ENCODE measurements at regions not wholly inside any gene's neighbourhood (a gene's known extent, or its start where the extent isn't known, plus 50 kb on each side); places are given as distances from the start of the nearest gene placed in this dataset.
"Not testable (repeated sequence)": the region's sequence is repeated elsewhere in the genome, so short reads cannot be mapped to it uniquely, and the experiment has no call there.

DNA sequence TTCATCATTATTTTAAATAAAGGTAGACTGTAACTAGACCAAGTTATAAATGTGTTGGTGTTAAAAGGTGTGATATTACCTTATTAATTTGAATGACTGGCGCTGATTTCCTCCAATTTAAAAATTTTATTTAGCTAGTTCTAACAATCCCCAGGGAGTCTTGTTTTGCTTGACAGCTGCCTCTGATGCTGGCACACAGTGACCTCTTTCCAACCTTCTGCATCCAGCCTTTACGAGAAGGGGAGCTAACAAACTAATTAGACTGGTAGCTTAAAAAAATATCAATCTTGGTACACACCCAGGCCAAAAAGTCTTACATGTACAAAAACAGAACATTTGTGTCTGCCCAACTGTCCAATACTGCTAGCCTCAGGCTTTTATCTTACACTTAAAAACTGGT lies 51.8 kb upstream of the ENPEP start:
- no peaks in the 10 kb centered on the region for H3K4me1 ChIP-seq (ENCODE audit: insufficient read depth, insufficient read length)
- no peak overlapping the region for H3K9ac ChIP-seq (ENCODE audit: insufficient read length, low read depth)
- H3K4me3 ChIP-seq (ENCODE audit: insufficient read length, low read depth), result no peak overlapping the region
- no peak for DNase-seq (ENCODE audit: low read depth, low spot score)
- no peaks in the 10 kb centered on the region for H3K27me3 ChIP-seq (ENCODE audit: insufficient read depth, insufficient read length)
- no peaks in the 10 kb centered on the region for H3K36me3 ChIP-seq (ENCODE audit: insufficient read depth, insufficient read length, low read length)
- no peak for TF ChIP-seq YY1 (IDR thresholded peaks at IDR 0.05; ENCODE audit: insufficient read depth, insufficient read length)
- no peak for TF ChIP-seq ZNF274 (IDR thresholded peaks at IDR 0.05; ENCODE audit: low read depth, low read length)
- TF ChIP-seq SUZ12 (IDR thresholded peaks at IDR 0.05; ENCODE audit: extremely low read depth, insufficient read depth, insufficient read length), result no peak
- no peaks in the 10 kb centered on the region for H3K9me3 ChIP-seq (ENCODE audit: insufficient read depth, low read length)

DNA sequence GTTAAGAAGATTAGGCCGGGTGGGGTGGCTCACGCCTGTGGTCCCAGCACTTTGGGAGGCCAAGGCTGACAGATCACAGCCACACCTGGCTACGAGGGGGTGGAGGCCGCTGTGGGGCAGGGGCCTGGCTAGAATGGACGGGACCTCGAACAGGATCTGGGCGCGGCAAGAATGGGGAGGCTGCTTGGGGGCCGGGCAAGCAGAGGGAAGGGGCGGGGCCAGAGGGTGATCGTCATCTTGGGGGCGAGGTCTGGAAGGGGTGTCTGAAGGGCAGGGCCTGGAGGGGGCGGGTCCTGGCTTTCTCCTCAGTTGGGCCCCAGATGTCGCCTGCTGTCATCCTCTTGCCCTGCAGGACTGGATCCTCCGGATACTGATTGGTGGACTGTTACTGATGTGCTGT lies 57.3 kb upstream of the ENPEP start:
- no peak for TF ChIP-seq SUZ12 (IDR thresholded peaks at IDR 0.05; ENCODE audit: extremely low read depth, insufficient read depth, insufficient read length)
- no peak for TF ChIP-seq ZNF274 (IDR thresholded peaks at IDR 0.05; ENCODE audit: low read depth, low read length)
- Histone ChIP-seq H3K27me3 (ENCODE audit: insufficient read depth, insufficient read length) (peaks cover 30% of the 10 kb centered on the region), H3K9me3 (ENCODE audit: insufficient read depth, low read length) (no peaks in the 10 kb centered on the region), H3K4me1 (ENCODE audit: insufficient read depth, insufficient read length) (no peaks in the 10 kb centered on the region), H3K9ac (ENCODE audit: insufficient read length, low read depth) (no peak overlapping the region), H3K4me3 (ENCODE audit: insufficient read length, low read depth) (no peak overlapping the region), H3K36me3 (ENCODE audit: insufficient read depth, insufficient read length, low read length) (no peaks in the 10 kb centered on the region)
- no peak for DNase-seq (ENCODE audit: low read depth, low spot score)

DNA sequence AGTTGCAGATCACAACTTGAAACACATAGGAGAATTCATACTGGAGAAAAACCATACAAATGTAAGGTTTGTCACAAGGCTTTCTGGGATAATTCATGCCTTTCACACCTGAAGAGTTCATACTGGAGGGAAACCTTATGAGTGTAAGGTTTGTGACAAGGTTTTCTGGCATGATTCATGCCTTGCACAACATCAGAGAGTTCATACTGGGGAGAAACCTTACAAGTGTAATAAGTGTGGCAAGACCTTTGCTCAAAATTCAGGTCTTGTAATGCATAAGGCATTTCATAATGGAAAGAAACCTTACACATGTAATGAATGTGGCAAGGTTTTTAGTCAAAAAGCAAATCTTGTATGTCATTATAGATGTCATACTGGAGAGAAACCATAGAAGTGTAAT lies 58.8 kb upstream of the ENPEP start:
- H3K9ac ChIP-seq (ENCODE audit: insufficient read length, low read depth), result no peak overlapping the region
- no peak overlapping the region for H3K4me3 ChIP-seq (ENCODE audit: insufficient read length, low read depth)
- 0 out of 2 replicates have a peak, but pooled peaks cover 5% of the 10 kb centered on the region for H3K9me3 ChIP-seq (ENCODE audit: insufficient read depth, low read length)
- no peak for DNase-seq (ENCODE audit: low read depth, low spot score)
- TF ChIP-seq YY1 (IDR thresholded peaks at IDR 0.05; ENCODE audit: insufficient read depth, insufficient read length) (no peak), ZNF274 (IDR thresholded peaks at IDR 0.05; ENCODE audit: low read depth, low read length) (no peak), SUZ12 (IDR thresholded peaks at IDR 0.05; ENCODE audit: extremely low read depth, insufficient read depth, insufficient read length) (no peak)
- H3K4me1 ChIP-seq (ENCODE audit: insufficient read depth, insufficient read length), result no peaks in the 10 kb centered on the region
- no peaks in the 10 kb centered on the region for H3K36me3 ChIP-seq (ENCODE audit: insufficient read depth, insufficient read length, low read length)
- H3K27me3 ChIP-seq (ENCODE audit: insufficient read depth, insufficient read length), result peaks cover 44% of the 10 kb centered on the region

DNA sequence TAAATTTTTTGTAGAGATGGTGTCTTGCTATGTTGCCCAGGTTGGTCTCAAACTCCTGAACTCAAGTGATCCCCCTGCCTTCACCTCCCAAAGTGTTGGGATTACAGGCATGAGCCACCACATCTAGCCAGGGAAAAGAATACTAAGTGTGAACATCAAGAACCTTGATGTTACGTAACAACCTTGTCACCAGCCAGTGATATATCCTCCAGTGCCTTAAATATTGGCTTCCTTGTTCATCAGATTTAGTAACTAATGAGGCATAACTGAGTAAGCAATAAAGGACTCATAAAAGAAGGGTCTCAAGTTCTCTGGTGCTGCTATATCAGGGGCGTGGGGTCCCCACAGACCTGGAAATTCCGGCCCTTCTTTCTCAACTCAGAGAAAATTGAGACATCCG lies 60.5 kb upstream of the ENPEP start:
- TF ChIP-seq SUZ12 (IDR thresholded peaks at IDR 0.05; ENCODE audit: extremely low read depth, insufficient read depth, insufficient read length) (no peak), ZNF274 (IDR thresholded peaks at IDR 0.05; ENCODE audit: low read depth, low read length) (no peak), YY1 (IDR thresholded peaks at IDR 0.05; ENCODE audit: insufficient read depth, insufficient read length) (no peak)

DNA sequence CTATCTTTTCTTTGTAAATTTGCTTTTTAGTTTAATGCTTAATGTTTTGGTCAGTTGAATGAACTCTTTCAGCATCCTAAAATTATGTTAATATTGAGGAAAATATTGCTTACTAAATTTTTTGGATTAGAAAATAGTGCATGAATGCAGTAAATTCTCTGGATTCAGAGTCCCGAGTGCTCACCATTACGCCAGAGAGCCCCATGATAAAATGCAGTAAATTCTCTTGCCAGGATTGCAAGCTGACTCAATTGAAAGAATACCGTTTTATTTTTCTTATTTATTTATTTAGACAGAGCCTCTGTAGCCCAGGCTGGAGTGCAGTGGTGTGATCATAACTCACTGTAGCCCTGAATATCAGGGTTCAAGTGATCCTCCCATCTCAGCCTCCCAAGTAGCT lies 60.9 kb upstream of the ENPEP start:
- H3K9me3 ChIP-seq (ENCODE audit: insufficient read depth, low read length), result 0 out of 2 replicates have a peak, but pooled peaks cover 5% of the 10 kb centered on the region
- DNase-seq (ENCODE audit: low read depth, low spot score), result no peak
- H3K4me1 ChIP-seq (ENCODE audit: insufficient read depth, insufficient read length), result no peaks in the 10 kb centered on the region
- no peak overlapping the region for H3K4me3 ChIP-seq (ENCODE audit: insufficient read length, low read depth)
- H3K36me3 ChIP-seq (ENCODE audit: insufficient read depth, insufficient read length, low read length), result no peaks in the 10 kb centered on the region
- TF ChIP-seq SUZ12 (IDR thresholded peaks at IDR 0.05; ENCODE audit: extremely low read depth, insufficient read depth, insufficient read length) (no peak), YY1 (IDR thresholded peaks at IDR 0.05; ENCODE audit: insufficient read depth, insufficient read length) (no peak), ZNF274 (IDR thresholded peaks at IDR 0.05; ENCODE audit: low read depth, low read length) (no peak)
- H3K9ac ChIP-seq (ENCODE audit: insufficient read length, low read depth), result no peak overlapping the region
- peaks cover 44% of the 10 kb centered on the region for H3K27me3 ChIP-seq (ENCODE audit: insufficient read depth, insufficient read length)

More for the DNA sequence above, 60.5 kb upstream of the ENPEP start:
- no peak overlapping the region for H3K9ac ChIP-seq (ENCODE audit: insufficient read length, low read depth)
- H3K4me1 ChIP-seq (ENCODE audit: insufficient read depth, insufficient read length), result no peaks in the 10 kb centered on the region
- 0 out of 2 replicates have a peak, but pooled peaks cover 5% of the 10 kb centered on the region for H3K9me3 ChIP-seq (ENCODE audit: insufficient read depth, low read length)
- no peak for DNase-seq (ENCODE audit: low read depth, low spot score)
- no peaks in the 10 kb centered on the region for H3K36me3 ChIP-seq (ENCODE audit: insufficient read depth, insufficient read length, low read length)
- peaks cover 44% of the 10 kb centered on the region for H3K27me3 ChIP-seq (ENCODE audit: insufficient read depth, insufficient read length)
- no peak overlapping the region for H3K4me3 ChIP-seq (ENCODE audit: insufficient read length, low read depth)

DNA sequence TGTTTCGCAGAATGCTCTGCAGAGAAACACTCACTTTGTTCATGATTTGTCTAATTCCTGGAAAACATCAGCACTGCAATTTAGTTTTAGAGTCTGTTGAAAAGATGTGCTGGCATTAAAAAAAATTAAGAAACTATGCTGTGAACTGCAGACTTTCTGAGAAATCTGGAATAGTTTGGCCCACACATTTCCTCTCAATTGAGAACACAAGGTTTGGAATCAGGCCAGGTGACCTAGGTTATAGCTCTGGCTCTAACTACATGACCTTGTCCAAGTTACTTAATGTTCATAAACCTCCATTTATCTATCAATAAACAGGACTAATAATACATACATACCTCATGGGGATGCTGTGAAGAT lies 61.4 kb upstream of the ENPEP start:
- TF ChIP-seq YY1 (IDR thresholded peaks at IDR 0.05; ENCODE audit: insufficient read depth, insufficient read length) (no peak), ZNF274 (IDR thresholded peaks at IDR 0.05; ENCODE audit: low read depth, low read length) (no peak), SUZ12 (IDR thresholded peaks at IDR 0.05; ENCODE audit: extremely low read depth, insufficient read depth, insufficient read length) (no peak)
- Histone ChIP-seq H3K27me3 (ENCODE audit: insufficient read depth, insufficient read length) (peaks cover 44% of the 10 kb centered on the region), H3K9ac (ENCODE audit: insufficient read length, low read depth) (no peak overlapping the region), H3K4me3 (ENCODE audit: insufficient read length, low read depth) (no peak overlapping the region), H3K36me3 (ENCODE audit: insufficient read depth, insufficient read length, low read length) (no peaks in the 10 kb centered on the region), H3K4me1 (ENCODE audit: insufficient read depth, insufficient read length) (no peaks in the 10 kb centered on the region), H3K9me3 (ENCODE audit: insufficient read depth, low read length) (0 out of 2 replicates have a peak, but pooled peaks cover 5% of the 10 kb centered on the region)
- DNase-seq (ENCODE audit: low read depth, low spot score), result no peak

DNA sequence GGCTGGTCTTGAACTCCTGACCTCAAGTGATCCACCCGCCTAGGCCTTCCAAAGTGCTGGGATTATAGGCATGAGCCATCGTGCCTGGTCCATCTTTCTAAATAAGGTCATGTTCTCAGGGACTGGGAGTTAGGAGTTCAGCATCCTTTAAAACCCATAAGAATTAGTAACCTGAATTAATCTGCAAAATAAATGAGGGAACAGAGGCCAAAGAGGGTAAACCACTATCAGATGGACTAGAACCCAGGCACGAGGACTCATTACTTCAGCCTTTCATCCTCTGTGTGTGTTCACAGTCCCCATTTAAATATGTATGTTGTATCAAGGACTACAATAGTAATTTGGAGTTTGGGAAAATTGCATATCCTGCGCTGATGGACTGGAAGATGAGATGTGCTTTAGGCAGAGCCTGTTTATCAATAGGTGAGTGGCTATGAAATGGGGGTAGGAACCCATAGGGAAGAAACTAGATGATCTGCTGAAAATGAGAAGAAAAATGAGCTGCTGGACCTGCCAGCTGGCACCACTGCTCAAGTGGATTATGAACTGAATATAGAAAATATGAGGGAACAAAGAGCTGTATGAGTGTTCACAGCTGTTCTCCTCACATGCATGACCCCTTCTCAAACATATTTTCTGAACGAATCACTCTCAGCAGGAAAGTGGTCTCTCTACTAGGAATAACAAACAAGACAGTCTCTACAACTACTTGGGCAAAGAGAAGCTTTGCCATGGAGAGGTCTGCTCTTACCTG lies 62.0 kb upstream of the ENPEP start:
- not testable (repeated sequence) for H3K4me3 ChIP-seq (ENCODE audit: insufficient read length, low read depth); H3K9ac ChIP-seq (ENCODE audit: insufficient read length, low read depth); H3K9me3 ChIP-seq (ENCODE audit: insufficient read depth, low read length); H3K4me1 ChIP-seq (ENCODE audit: insufficient read depth, insufficient read length); DNase-seq (ENCODE audit: low read depth, low spot score); H3K36me3 ChIP-seq (ENCODE audit: insufficient read depth, insufficient read length, low read length)
- H3K27me3 ChIP-seq (ENCODE audit: insufficient read depth, insufficient read length), result peaks cover 44% of the 10 kb centered on the region

Data from NT2/D1 (cell line).